ENCODE measurements at regions not wholly inside any gene's neighbourhood (a gene's known extent, or its start where the extent isn't known, plus 50 kb on each side); places are given as distances from the start of the nearest gene placed in this dataset.

GRCh38 chr9:108411632-108412031, 444.2 kb downstream of the ACTL7B start:
- Histone ChIP-seq H3K18ac (ENCODE audit: insufficient read length, low read depth, low read length) (no peak overlapping the region), H2BK5ac (ENCODE audit: insufficient read length, low read length) (no peak overlapping the region), H2BK120ac (ENCODE audit: low read depth, low read length, poor library complexity, severe bottlenecking) (no peak overlapping the region), H3K9me3 (ENCODE audit: control insufficient read depth, low read depth, low read length) (no peaks in the 10 kb centered on the region), H3K23me2 (ENCODE audit: insufficient read length, low read depth, low read length, poor library complexity, severe bottlenecking) (no peaks in the 10 kb centered on the region), H3K4me2 (ENCODE audit: insufficient read depth, insufficient read length, low read length) (no peak overlapping the region), H4K8ac (replicated peaks; ENCODE audit: insufficient read length, low read depth, low read length) (no peak overlapping the region), H2AFZ (ENCODE audit: low read length) (no peak overlapping the region), H2BK20ac (ENCODE audit: low read depth, low read length, poor library complexity, severe bottlenecking) (no peak overlapping the region), H3K27me3 (ENCODE audit: insufficient read depth, low read length) (no peaks in the 10 kb centered on the region), H3K4ac (ENCODE audit: low read depth, low read length) (no peak overlapping the region), H3K23ac (ENCODE audit: insufficient read length, low read depth, low read length) (no peak overlapping the region), H2BK12ac (ENCODE audit: insufficient read length, low read depth, low read length) (no peak overlapping the region), H4K91ac (ENCODE audit: insufficient read length, low read depth, low read length) (no peak overlapping the region), H2AK5ac (ENCODE audit: insufficient read length, low read length) (no peak overlapping the region), H4K20me1 (ENCODE audit: control insufficient read depth, insufficient read depth, insufficient read length) (no peaks in the 10 kb centered on the region), H3K56ac (ENCODE audit: insufficient read length, low read depth, low read length) (no peak overlapping the region), H3K14ac (ENCODE audit: insufficient read depth, low read length) (no peak overlapping the region), H2BK15ac (ENCODE audit: low read depth, low read length) (no peak overlapping the region), H3K9ac (ENCODE audit: extremely low read depth, insufficient read length, low read length) (no peak overlapping the region), H3K27ac (ENCODE audit: insufficient read length, low read depth, low read length) (no peak overlapping the region), H3K79me1 (ENCODE audit: insufficient read depth, low read depth, low read length, poor library complexity, severe bottlenecking) (no peaks in the 10 kb centered on the region), H3K79me2 (ENCODE audit: insufficient read depth, low read length) (no peaks in the 10 kb centered on the region), H4K5ac (ENCODE audit: insufficient read length, low read depth, low read length) (no peak overlapping the region), H3T11ph (ENCODE audit: low read length) (no peak overlapping the region), H3K4me1 (ENCODE audit: insufficient read depth, low read length) (no peaks in the 10 kb centered on the region)
- Mint-ChIP-seq H3K9me3 (no peaks in the 10 kb centered on the region; a peak in 1 of 5 replicates), H3K36me3 (ENCODE audit: insufficient read depth in 1 of 3, low read depth in 3 of 3) (no peaks in the 10 kb centered on the region), H3K4me3 (no peak overlapping the region), H3K4me1 (peaks cover 0 to 6% of the 10 kb centered on the region in 2 experiments; a peak in 2 of 4 replicates), H3K27ac (no peak overlapping the region), H3K27me3 (ENCODE audit: low read depth) (no peaks in the 10 kb centered on the region)
- no peak for DNase-seq
- no CpG with 5 or more reads among the region's 1 CpG for WGBS (ENCODE audit: extremely low coverage, insufficient read length, low lambda C conversion rate)
- TF ChIP-seq, protein P1, sequence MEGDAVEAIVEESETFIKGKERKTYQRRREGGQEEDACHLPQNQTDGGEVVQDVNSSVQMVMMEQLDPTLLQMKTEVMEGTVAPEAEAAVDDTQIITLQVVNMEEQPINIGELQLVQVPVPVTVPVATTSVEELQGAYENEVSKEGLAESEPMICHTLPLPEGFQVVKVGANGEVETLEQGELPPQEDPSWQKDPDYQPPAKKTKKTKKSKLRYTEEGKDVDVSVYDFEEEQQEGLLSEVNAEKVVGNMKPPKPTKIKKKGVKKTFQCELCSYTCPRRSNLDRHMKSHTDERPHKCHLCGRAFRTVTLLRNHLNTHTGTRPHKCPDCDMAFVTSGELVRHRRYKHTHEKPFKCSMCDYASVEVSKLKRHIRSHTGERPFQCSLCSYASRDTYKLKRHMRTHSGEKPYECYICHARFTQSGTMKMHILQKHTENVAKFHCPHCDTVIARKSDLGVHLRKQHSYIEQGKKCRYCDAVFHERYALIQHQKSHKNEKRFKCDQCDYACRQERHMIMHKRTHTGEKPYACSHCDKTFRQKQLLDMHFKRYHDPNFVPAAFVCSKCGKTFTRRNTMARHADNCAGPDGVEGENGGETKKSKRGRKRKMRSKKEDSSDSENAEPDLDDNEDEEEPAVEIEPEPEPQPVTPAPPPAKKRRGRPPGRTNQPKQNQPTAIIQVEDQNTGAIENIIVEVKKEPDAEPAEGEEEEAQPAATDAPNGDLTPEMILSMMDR (conservative IDR thresholded peaks at IDR 0.05): no peak
